ENCODE measurements at regions not wholly inside any gene's neighbourhood (a gene's known extent, or its start where the extent isn't known, plus 50 kb on each side); places are given as distances from the start of the nearest gene placed in this dataset.

GRCh38 chr12:111271674-111272418 is 97.0 kb downstream of the PHETA1 start:
- POLR2A ChIA-PET = no interaction called here

GRCh38 chr12:111270774-111271173 is 98.1 kb downstream of the PHETA1 start:
- Mint-ChIP-seq H3K9me3 (ENCODE audit: unreplicated experiment) (no peaks in the 10 kb centered on the region), H3K27me3 (ENCODE audit: insufficient read depth, unreplicated experiment) (peaks cover 2% of the 10 kb centered on the region), H3K4me1 (ENCODE audit: low read depth, unreplicated experiment) (peaks cover 8% of the 10 kb centered on the region), H3K27ac (ENCODE audit: unreplicated experiment) (no peak overlapping the region), H3K36me3 (ENCODE audit: insufficient read depth, unreplicated experiment) (no peaks in the 10 kb centered on the region), H3K4me3 (ENCODE audit: unreplicated experiment) (no peak overlapping the region)
- BruUV-seq (replicated peaks) = no TSS peak
- no peaks in the 10 kb centered on the region for H3K36me3 ChIP-seq (ENCODE audit: control insufficient read depth, insufficient read depth, low read length)
- CTCF ChIA-PET = no interaction called here
- H3K4me3 ChIP-seq (ENCODE audit: low read depth, low read length) = no peak overlapping the region
- no peaks in the 10 kb centered on the region for H3K4me1 ChIP-seq
- peaks cover 4% of the 10 kb centered on the region; the same call in 1 of the 2 replicates for H3K9me3 ChIP-seq
- intact Hi-C loops (cut with micrococcal nuclease; ENCODE audit: unreplicated experiment) = loop anchor here (5.0 kb wide), 1 partner anchor 248 kb away; no protein-coding TSS in a partner anchor
- POLR2A ChIA-PET = no interaction called here
- no peak for TF ChIP-seq CTCF (IDR thresholded peaks at IDR 0.05; ENCODE audit: insufficient read depth in 1 of 2, low read depth in 1 of 2, low read length in 1 of 2, severe bottlenecking in 1 of 2, unreplicated experiment in 1 of 2)
- no peaks in the 10 kb centered on the region; the same call in 1 of the 2 replicates for H3K27me3 ChIP-seq (replicated peaks; ENCODE audit: control insufficient read depth, insufficient read depth, low read length)
- DNase-seq = peak in 1 of 2 experiments; percentile 25

More at GRCh38 chr12:111271674-111272418, 97.0 kb downstream of the PHETA1 start:
- no peak overlapping the region for H3K27ac Mint-ChIP-seq (ENCODE audit: unreplicated experiment)
- H3K4me1 Mint-ChIP-seq (ENCODE audit: low read depth, unreplicated experiment) = peaks cover 8% of the 10 kb centered on the region
- no peaks in the 10 kb centered on the region for H3K36me3 Mint-ChIP-seq (ENCODE audit: insufficient read depth, unreplicated experiment)
- Histone ChIP-seq H3K9me3 (peaks cover 4% of the 10 kb centered on the region; the same call in 1 of the 2 replicates), H3K27me3 (replicated peaks; ENCODE audit: control insufficient read depth, insufficient read depth, low read length) (no peaks in the 10 kb centered on the region; the same call in 1 of the 2 replicates), H3K36me3 (ENCODE audit: control insufficient read depth, insufficient read depth, low read length) (no peaks in the 10 kb centered on the region), H3K4me3 (ENCODE audit: low read depth, low read length) (no peak overlapping the region), H3K4me1 (no peaks in the 10 kb centered on the region)
- H3K27me3 Mint-ChIP-seq (ENCODE audit: insufficient read depth, unreplicated experiment) = peaks cover 2% of the 10 kb centered on the region
- no peak overlapping the region for H3K4me3 Mint-ChIP-seq (ENCODE audit: unreplicated experiment)
- CTCF ChIA-PET = no interaction called here
- H3K9me3 Mint-ChIP-seq (ENCODE audit: unreplicated experiment) = no peaks in the 10 kb centered on the region
- no peak for DNase-seq
- no peak for TF ChIP-seq CTCF (IDR thresholded peaks at IDR 0.05; ENCODE audit: insufficient read depth in 1 of 2, low read depth in 1 of 2, low read length in 1 of 2, severe bottlenecking in 1 of 2, unreplicated experiment in 1 of 2)
- no TSS peak for BruUV-seq (replicated peaks)
- intact Hi-C loops (cut with micrococcal nuclease; ENCODE audit: unreplicated experiment) = loop anchor here (5.0 kb wide), 1 partner anchor 250 kb away; no protein-coding TSS in a partner anchor

GRCh38 chr12:111270239-111270638 is 98.7 kb downstream of the PHETA1 start:
- BruUV-seq (replicated peaks) = no TSS peak
- Mint-ChIP-seq H3K4me3 (ENCODE audit: unreplicated experiment) (no peak overlapping the region), H3K36me3 (ENCODE audit: insufficient read depth, unreplicated experiment) (no peaks in the 10 kb centered on the region), H3K4me1 (ENCODE audit: low read depth, unreplicated experiment) (peaks cover 8% of the 10 kb centered on the region), H3K9me3 (ENCODE audit: unreplicated experiment) (no peaks in the 10 kb centered on the region), H3K27me3 (ENCODE audit: insufficient read depth, unreplicated experiment) (peaks cover 2% of the 10 kb centered on the region), H3K27ac (ENCODE audit: unreplicated experiment) (no peak overlapping the region)
- no peak overlapping the region for H3K4me3 ChIP-seq (ENCODE audit: low read depth, low read length)
- peaks cover 4% of the 10 kb centered on the region; the same call in 1 of the 2 replicates for H3K9me3 ChIP-seq
- H3K27me3 ChIP-seq (replicated peaks; ENCODE audit: control insufficient read depth, insufficient read depth, low read length) = no peaks in the 10 kb centered on the region; the same call in 1 of the 2 replicates
- no peaks in the 10 kb centered on the region for H3K36me3 ChIP-seq (ENCODE audit: control insufficient read depth, insufficient read depth, low read length)
- intact Hi-C loops (cut with micrococcal nuclease; ENCODE audit: unreplicated experiment) = loop anchor here (5.0 kb wide), 1 partner anchor 248 kb away; no protein-coding TSS in a partner anchor
- ChIA-PET POLR2A (no interaction called here), CTCF (no interaction called here)
- H3K4me1 ChIP-seq = no peaks in the 10 kb centered on the region
- TF ChIP-seq CTCF (IDR thresholded peaks at IDR 0.05; ENCODE audit: insufficient read depth in 1 of 2, low read depth in 1 of 2, low read length in 1 of 2, severe bottlenecking in 1 of 2, unreplicated experiment in 1 of 2) = no peak
- DNase-seq = no peak

All from Caco-2 (cell line).